Lung (tissue), 11 donors: ENCODE measurements at regions not wholly inside any gene's neighbourhood (a gene's known extent, or its start where the extent isn't known, plus 50 kb on each side); places are given as distances from the start of the nearest gene placed in this dataset.

Experiments
- ATAC-seq: fragments of 200-7000 bp; cut with Tn5 transposase; one replicate; pipeline ENCODE4 v1.9.1; 2020; ENCODE audit warnings: moderate number of reproducible peaks; ENCODE audit not compliant: insufficient read depth, low FRiP score
- DNase-seq, 3 donors: peaks; one replicate each; pipeline ENCODE4 v3.0.0-alpha.2; 2013 to 2017
- H3K27ac ChIP-seq, 2 donors: one replicate each; pipeline ENCODE4 v1.5.1; 2013; ENCODE audit warnings: mild to moderate bottlenecking in 2 of 2, moderate library complexity in 2 of 2, control low read depth in 1 of 2, inconsistent platforms in 1 of 2, low read depth in 1 of 2, low read length in 1 of 2
- H3K27me3 ChIP-seq, 3 donors: one replicate each; pipeline ENCODE4 v1.5.1; 2013; ENCODE audit warnings: low read length in 2 of 3; ENCODE audit not compliant: control insufficient read depth in 3 of 3, insufficient read depth in 3 of 3
- H3K36me3 ChIP-seq, 4 donors: one replicate each; pipeline ENCODE4 v1.5.1; 2013; ENCODE audit warnings: low read length in 4 of 4, mild to moderate bottlenecking in 1 of 4, moderate library complexity in 1 of 4; ENCODE audit not compliant: control insufficient read depth in 4 of 4, insufficient read depth in 4 of 4
- H3K4me1 ChIP-seq, 5 donors: one replicate each; pipeline ENCODE4 v1.5.1; 2013; ENCODE audit warnings: low read length in 5 of 5, mild to moderate bottlenecking in 2 of 5, moderate library complexity in 1 of 5; ENCODE audit not compliant: control insufficient read depth in 5 of 5, insufficient read depth in 5 of 5
- H3K4me3 ChIP-seq: one replicate; pipeline ENCODE4 v1.5.1; 2013; ENCODE audit warnings: mild to moderate bottlenecking, control low read depth, moderate library complexity
- H3K9ac ChIP-seq, 2 donors: one replicate each; pipeline ENCODE4 v1.5.1; 2013; ENCODE audit warnings: low read length in 2 of 2, control low read depth in 1 of 2; ENCODE audit not compliant: insufficient read depth in 1 of 2
- H3K9me3 ChIP-seq, 4 donors: one replicate each; pipeline ENCODE4 v1.5.1; 2013; ENCODE audit warnings: low read length in 3 of 4, mild to moderate bottlenecking in 1 of 4, moderate library complexity in 1 of 4; ENCODE audit not compliant: control insufficient read depth in 4 of 4, insufficient read depth in 3 of 4
- CTCF ChIP-seq: IDR thresholded peaks from 2 replicates; pipeline ENCODE4 v1.5.1; 2012; ENCODE audit warnings: mild to moderate bottlenecking; ENCODE audit errors: control extremely low read depth, extremely low read depth
- WGBS, 2 donors: extraction: QIAGEN DNeasy Blood & Tissue Kit; methylation state at CpG; one replicate each; pipeline ENCODE4 v1.1.7; 2013; 5-methylcytosine and 5-hydroxymethylcytosine counted together
- donor health status: control.
- donor health status: control.
- donor health status: Bipolar disorder and iron deficiency.
- donor health status: healthy.
- donor health status: DM: yes; HTN: yes; CAD: no.

- H3K27me3 ChIP-seq = no peaks in the 10 kb centered on the region
- H3K27ac ChIP-seq = no peak overlapping the region
- H3K9me3 ChIP-seq = no peaks in the 10 kb centered on the region
- H3K4me1 ChIP-seq = peaks cover 0 to 9% (median 0%) of the 10 kb centered on the region in 5 donors
- TF ChIP-seq CTCF = no peak
- peaks cover 0 to 2% (median under 1%) of the 10 kb centered on the region in 4 donors for H3K36me3 ChIP-seq
- DNase-seq (no peak), ATAC-seq (no peak)
- H3K4me3 ChIP-seq = no peak overlapping the region
- H3K9ac ChIP-seq = no peak overlapping the region
- WGBS, 2 donors = 98 to 99% methylated on average over 1 of the region's 1 CpG
Observed at GRCh38 chr13:73991384-73991783, 142.8 kb downstream of the KLF12 start.

DNA sequence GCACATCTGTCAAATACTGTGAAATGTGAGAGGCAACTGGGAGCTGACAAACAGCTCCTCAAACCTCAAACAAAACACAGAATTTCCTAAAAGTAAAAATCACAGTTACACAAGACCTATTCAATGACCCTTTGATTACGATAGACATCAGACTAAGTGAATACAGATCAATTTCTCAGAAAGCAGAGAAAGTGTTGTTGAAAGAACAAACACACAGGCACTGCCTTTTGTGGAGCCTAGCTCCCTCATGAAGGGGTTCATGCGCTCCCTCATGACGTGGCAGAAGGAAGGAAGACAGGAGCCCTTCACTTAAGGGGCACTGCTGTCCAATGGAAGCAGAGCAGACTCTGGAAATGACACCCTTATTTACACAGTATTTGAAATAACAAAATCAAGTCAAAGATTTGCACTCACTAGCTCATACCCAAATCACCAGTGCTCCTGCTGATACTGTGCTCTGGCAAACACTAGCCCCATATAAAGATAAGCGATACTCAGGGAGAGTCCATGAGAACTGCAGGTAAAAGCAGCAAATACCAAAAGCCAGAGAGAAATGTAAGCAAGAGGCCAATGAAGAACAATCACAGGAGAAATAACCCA lies 144.9 kb downstream of the KLF12 start:
- H3K36me3 ChIP-seq = peaks cover 0 to 3% (median under 1%) of the 10 kb centered on the region in 4 donors
- no peak for TF ChIP-seq CTCF
- no peak overlapping the region for H3K27ac ChIP-seq
- peaks cover 0 to 10% (median 2%) of the 10 kb centered on the region in 5 donors for H3K4me1 ChIP-seq
- ATAC-seq (no peak), DNase-seq (peak in 1 of 3 donors; percentile 20)
- 90% methylated on average over 4 of the region's 4 CpGs for WGBS, 2 donors
- H3K9ac ChIP-seq = no peak overlapping the region
- H3K9me3 ChIP-seq = no peaks in the 10 kb centered on the region
- no peak overlapping the region for H3K4me3 ChIP-seq
- no peaks in the 10 kb centered on the region for H3K27me3 ChIP-seq

- H3K4me1 ChIP-seq = peaks cover 0 to 10% (median 5%) of the 10 kb centered on the region in 5 donors
- ATAC-seq = no peak
- WGBS, 2 donors = 91 to 95% methylated on average over 1 of the region's 1 CpG
- H3K9me3 ChIP-seq = no peaks in the 10 kb centered on the region
- H3K27me3 ChIP-seq = no peaks in the 10 kb centered on the region
- H3K9ac ChIP-seq = no peak overlapping the region
- no peak overlapping the region for H3K4me3 ChIP-seq
- peaks cover 0 to 6% (median 0%) of the 10 kb centered on the region in 4 donors for H3K36me3 ChIP-seq
- H3K27ac ChIP-seq = no peak overlapping the region
- peak; percentile 35 to 88 (median 86) for DNase-seq
- no peak for TF ChIP-seq CTCF
Observed at GRCh38 chr13:73988461-73988860, 145.7 kb downstream of the KLF12 start.

DNA sequence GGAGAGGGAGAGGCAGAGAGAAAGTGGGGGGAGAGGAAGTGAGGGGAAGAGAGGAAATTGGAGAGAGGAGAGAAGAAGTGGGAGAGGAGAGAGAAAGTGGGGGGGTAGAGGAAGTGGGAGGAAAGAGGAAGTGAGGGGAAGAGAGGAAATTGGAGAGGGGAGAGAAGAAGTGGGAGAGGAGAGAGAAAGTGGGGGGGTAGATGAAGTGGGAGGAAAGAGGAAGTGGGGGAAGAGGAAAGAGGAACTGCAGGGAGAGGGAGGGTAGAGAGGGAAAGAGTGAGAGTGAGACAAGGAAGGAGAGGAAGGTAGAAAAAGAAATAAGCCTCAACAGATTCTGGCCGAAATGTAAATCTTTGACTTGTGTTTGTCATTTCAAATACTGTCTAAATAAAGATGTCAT lies 146.6 kb downstream of the KLF12 start:
- Histone ChIP-seq H3K27me3 (no peaks in the 10 kb centered on the region), H3K4me3 (no peak overlapping the region), H3K4me1 (peaks cover 0 to 10% (median 5%) of the 10 kb centered on the region in 5 donors), H3K36me3 (peaks cover 0 to 6% (median 0%) of the 10 kb centered on the region in 4 donors), H3K9ac (no peak overlapping the region), H3K9me3 (no peaks in the 10 kb centered on the region), H3K27ac (no peak overlapping the region)
- TF ChIP-seq CTCF = no peak
- 94 to 95% methylated on average over 1 of the region's 1 CpG for WGBS, 2 donors
- no peak for DNase-seq
- no peak for ATAC-seq
